Suprapubic skin (tissue), 3 donors: ENCODE measurements at regions not wholly inside any gene's neighbourhood (a gene's known extent, or its start where the extent isn't known, plus 50 kb on each side); places are given as distances from the start of the nearest gene placed in this dataset.

ENCODE experiments used
- POLR2A ChIP-seq, 2 donors: fragments of 450-650 bp; IDR thresholded peaks; one replicate each; pipeline ENCODE4 v1.6.1; 2017; ENCODE audit warnings: antibody characterized with exemption in 2 of 2, mild to moderate bottlenecking in 2 of 2, moderate library complexity in 2 of 2
- TF ChIP-seq, protein P1 (sequence below), 2 donors: fragments of 200-600 bp in 1 of 2; fragments of 450-650 bp in 1 of 2; sonication (generic) in 1 of 2; IDR thresholded peaks; one replicate each; pipeline ENCODE4 v1.5.1; 2016 to 2019; ENCODE audit warnings: antibody characterized with exemption in 2 of 2, mild to moderate bottlenecking in 1 of 2, moderate library complexity in 1 of 2

DNA sequence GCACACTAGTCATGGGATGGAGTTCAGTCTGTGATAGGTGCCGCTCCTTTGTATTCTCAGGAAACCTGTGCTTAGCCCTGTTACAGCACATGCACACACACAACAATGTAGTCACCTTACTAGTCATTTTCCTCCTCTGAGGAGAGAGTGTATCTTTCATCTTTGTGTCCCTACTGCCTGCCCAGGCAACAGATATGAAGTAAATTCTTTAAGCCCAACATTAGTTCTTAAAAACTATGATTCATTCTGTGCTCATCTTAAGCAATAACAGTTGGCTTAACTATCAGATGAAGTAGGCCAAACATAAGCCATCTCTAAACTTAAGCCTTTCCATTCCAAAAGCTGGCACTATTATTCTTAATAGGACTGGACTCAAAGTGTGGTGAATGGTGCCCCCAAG lies 186.5 kb downstream of the LNPK start:
- TF ChIP-seq, protein P1, sequence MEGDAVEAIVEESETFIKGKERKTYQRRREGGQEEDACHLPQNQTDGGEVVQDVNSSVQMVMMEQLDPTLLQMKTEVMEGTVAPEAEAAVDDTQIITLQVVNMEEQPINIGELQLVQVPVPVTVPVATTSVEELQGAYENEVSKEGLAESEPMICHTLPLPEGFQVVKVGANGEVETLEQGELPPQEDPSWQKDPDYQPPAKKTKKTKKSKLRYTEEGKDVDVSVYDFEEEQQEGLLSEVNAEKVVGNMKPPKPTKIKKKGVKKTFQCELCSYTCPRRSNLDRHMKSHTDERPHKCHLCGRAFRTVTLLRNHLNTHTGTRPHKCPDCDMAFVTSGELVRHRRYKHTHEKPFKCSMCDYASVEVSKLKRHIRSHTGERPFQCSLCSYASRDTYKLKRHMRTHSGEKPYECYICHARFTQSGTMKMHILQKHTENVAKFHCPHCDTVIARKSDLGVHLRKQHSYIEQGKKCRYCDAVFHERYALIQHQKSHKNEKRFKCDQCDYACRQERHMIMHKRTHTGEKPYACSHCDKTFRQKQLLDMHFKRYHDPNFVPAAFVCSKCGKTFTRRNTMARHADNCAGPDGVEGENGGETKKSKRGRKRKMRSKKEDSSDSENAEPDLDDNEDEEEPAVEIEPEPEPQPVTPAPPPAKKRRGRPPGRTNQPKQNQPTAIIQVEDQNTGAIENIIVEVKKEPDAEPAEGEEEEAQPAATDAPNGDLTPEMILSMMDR (IDR thresholded peaks at IDR 0.05): no peak
- no peak for TF ChIP-seq POLR2A (IDR thresholded peaks at IDR 0.05)
